Liver (tissue), 3 donors: ENCODE measurements at regions not wholly inside any gene's neighbourhood (a gene's known extent, or its start where the extent isn't known, plus 50 kb on each side); places are given as distances from the start of the nearest gene placed in this dataset.

Experiments used
- CTCF ChIP-seq: fragments of 150-350 bp; IDR thresholded peaks from 2 replicates; pipeline ENCODE4 v1.5.1; 2017; ENCODE audit warnings: improper control_type of control experiment, low read depth, low read length; ENCODE audit not compliant: missing input control
- FOXA2 ChIP-seq: IDR thresholded peaks from 2 replicates; pipeline ENCODE4 v1.6.1; 2016; ENCODE audit warnings: antibody characterized with exemption
- JUND ChIP-seq, 2 donors: IDR thresholded peaks; 2 replicates each; pipeline ENCODE4 v1.6.1; 2016; ENCODE audit warnings: antibody characterized with exemption in 2 of 2
- REST ChIP-seq: IDR thresholded peaks from 2 replicates; pipeline ENCODE4 v1.6.1; 2016; ENCODE audit warnings: antibody characterized with exemption, mild to moderate bottlenecking
- YY1 ChIP-seq: IDR thresholded peaks from 2 replicates; pipeline ENCODE4 v1.6.1; 2016; ENCODE audit warnings: antibody characterized with exemption, mild to moderate bottlenecking
- donor health status: healthy.
- donor health status: healthy.

GRCh38 chr6:141261672-141262060 is 871.1 kb upstream of the GJE1 start:
- no peak for TF ChIP-seq JUND (IDR thresholded peaks at IDR 0.05)
- TF ChIP-seq CTCF = no peak
- no peak for TF ChIP-seq FOXA2
- TF ChIP-seq REST = no peak
- no peak for TF ChIP-seq YY1
